ENCODE measurements at regions not wholly inside any gene's neighbourhood (a gene's known extent, or its start where the extent isn't known, plus 50 kb on each side); places are given as distances from the start of the nearest gene placed in this dataset.

DNA sequence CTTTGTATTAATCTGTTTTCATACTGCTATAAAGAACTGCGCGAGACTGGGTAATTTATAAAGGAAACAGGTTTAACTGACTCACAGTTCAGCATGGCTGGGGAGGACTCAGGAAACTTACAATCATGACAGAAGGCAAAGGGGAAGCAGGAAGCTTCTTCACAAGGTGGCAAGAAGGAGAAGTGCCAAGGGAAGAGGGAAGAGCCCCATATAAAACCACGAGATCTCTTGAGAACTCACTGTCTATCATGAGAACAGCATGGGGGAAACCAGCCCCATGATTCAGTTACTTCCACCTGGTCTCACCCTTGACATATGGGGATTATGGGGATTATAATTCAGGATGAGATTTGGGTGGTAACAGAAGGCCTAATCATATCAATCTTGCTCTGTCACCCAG, 60.9 kb upstream of the CHD1 start:
- no peak overlapping the region for H3K4me3 ChIP-seq (ENCODE audit: control insufficient read depth, low read depth, low read length)
- TF ChIP-seq, protein P1, sequence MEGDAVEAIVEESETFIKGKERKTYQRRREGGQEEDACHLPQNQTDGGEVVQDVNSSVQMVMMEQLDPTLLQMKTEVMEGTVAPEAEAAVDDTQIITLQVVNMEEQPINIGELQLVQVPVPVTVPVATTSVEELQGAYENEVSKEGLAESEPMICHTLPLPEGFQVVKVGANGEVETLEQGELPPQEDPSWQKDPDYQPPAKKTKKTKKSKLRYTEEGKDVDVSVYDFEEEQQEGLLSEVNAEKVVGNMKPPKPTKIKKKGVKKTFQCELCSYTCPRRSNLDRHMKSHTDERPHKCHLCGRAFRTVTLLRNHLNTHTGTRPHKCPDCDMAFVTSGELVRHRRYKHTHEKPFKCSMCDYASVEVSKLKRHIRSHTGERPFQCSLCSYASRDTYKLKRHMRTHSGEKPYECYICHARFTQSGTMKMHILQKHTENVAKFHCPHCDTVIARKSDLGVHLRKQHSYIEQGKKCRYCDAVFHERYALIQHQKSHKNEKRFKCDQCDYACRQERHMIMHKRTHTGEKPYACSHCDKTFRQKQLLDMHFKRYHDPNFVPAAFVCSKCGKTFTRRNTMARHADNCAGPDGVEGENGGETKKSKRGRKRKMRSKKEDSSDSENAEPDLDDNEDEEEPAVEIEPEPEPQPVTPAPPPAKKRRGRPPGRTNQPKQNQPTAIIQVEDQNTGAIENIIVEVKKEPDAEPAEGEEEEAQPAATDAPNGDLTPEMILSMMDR (conservative IDR thresholded peaks at IDR 0.05; ENCODE audit: control insufficient read depth, insufficient read depth, low read depth, low read length) = no peak
- DNase-seq (ENCODE audit: low read depth) = no peak

DNA sequence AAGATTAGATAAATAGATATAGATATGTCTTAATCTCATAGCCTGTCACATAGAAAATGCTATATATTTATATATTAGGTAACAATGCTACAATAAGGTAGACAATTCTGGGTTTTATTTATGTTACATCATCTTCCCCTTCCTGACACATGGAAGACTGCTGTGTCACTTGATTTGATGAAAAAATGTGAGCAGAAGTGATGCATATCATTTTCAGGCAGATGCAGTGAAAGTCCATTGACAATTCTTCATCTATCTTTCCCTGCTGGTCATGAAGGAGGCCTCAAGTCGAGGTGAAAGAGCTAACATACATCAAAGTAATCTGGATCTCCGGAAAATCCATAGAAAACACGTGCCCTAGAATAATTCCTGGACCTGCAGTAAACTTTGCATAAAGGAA, 57.8 kb upstream of the CHD1 start:
- TF ChIP-seq, protein P1 (conservative IDR thresholded peaks at IDR 0.05; ENCODE audit: control insufficient read depth, insufficient read depth, low read depth, low read length) = no peak
- no peak overlapping the region for H3K4me3 ChIP-seq (ENCODE audit: control insufficient read depth, low read depth, low read length)
- DNase-seq (ENCODE audit: low read depth) = no peak

DNA sequence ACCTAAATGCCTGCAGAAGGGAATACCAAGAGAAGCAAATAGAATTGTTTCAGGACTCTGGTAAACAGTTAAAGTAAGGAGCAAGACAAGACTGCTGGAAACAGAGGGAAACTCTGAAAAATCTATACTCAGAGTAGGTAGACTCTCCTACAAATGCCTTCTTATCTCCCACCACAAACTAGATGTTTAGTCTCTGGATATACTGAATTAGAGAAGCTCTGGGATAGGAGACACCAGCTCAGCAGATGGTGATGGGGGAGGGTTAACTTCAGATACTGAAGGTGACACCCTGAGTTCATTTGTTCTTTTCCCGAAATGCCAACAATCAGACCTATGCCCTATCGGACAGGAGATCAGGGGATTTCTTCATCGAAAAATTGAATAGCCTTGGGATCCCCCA, 54.1 kb upstream of the CHD1 start:
- TF ChIP-seq, protein P1 (conservative IDR thresholded peaks at IDR 0.05; ENCODE audit: control insufficient read depth, insufficient read depth, low read depth, low read length) = no peak
- H3K4me3 ChIP-seq (ENCODE audit: control insufficient read depth, low read depth, low read length) = no peak overlapping the region
- no peak for DNase-seq (ENCODE audit: low read depth)

All from fibroblast of mammary gland (primary cell).